IMR-90 (cell line): ENCODE measurements at regions not wholly inside any gene's neighbourhood (a gene's known extent, or its start where the extent isn't known, plus 50 kb on each side); places are given as distances from the start of the nearest gene placed in this dataset.

Experiments used
- BHLHE40 ChIP-seq: fragments of 150-350 bp; IDR thresholded peaks from 2 replicates; pipeline ENCODE4 v1.6.1; 2016; ENCODE audit warnings: mild to moderate bottlenecking, low read depth, low read length
- FOS ChIP-seq: fragments of 150-350 bp; IDR thresholded peaks from 2 replicates; pipeline ENCODE4 v1.6.1; 2016; ENCODE audit warnings: low read depth, low read length
- MAFK ChIP-seq: IDR thresholded peaks from 2 replicates; pipeline ENCODE4 v1.6.1; 2012; ENCODE audit warnings: low read depth, low read length, improper control_type of control experiment
- MAZ ChIP-seq: IDR thresholded peaks from 2 replicates; pipeline ENCODE4 v1.6.1; 2012; ENCODE audit warnings: low read depth, mild to moderate bottlenecking, low read length, improper control_type of control experiment, moderate library complexity, borderline replicate concordance
- MXI1 ChIP-seq: IDR thresholded peaks from 2 replicates; pipeline ENCODE4 v1.6.1; 2012; ENCODE audit warnings: low read depth, mild to moderate bottlenecking, low read length, moderate library complexity, borderline replicate concordance
- NFE2L2 ChIP-seq: fragments of 150-350 bp; IDR thresholded peaks from 2 replicates; pipeline ENCODE4 v1.6.1; 2016; ENCODE audit warnings: low read depth, mild to moderate bottlenecking, low read length
- POLR2A ChIP-seq: IDR thresholded peaks from 2 replicates; pipeline ENCODE4 v1.6.1; 2012; ENCODE audit warnings: mild to moderate bottlenecking, low read depth, low read length
- RAD21 ChIP-seq: IDR thresholded peaks from 2 replicates; pipeline ENCODE4 v1.6.1; 2012; ENCODE audit warnings: low read length, improper control_type of control experiment
- RCOR1 ChIP-seq: IDR thresholded peaks from 2 replicates; pipeline ENCODE4 v1.6.1; 2012; ENCODE audit warnings: mild to moderate bottlenecking, low read length, improper control_type of control experiment; ENCODE audit not compliant: insufficient replicate concordance
- RFX5 ChIP-seq: IDR thresholded peaks from 2 replicates; pipeline ENCODE4 v1.8.0; 2012; ENCODE audit warnings: low read depth, mild to moderate bottlenecking, low read length, moderate library complexity
- SMC3 ChIP-seq: fragments of 150-350 bp; IDR thresholded peaks from 2 replicates; pipeline ENCODE4 v1.6.1; 2016; ENCODE audit warnings: low read depth, mild to moderate bottlenecking, antibody characterized with exemption, low read length, moderate library complexity
- TF ChIP-seq, protein P1 (sequence below): conservative IDR thresholded peaks from 2 replicates; pipeline ENCODE4 v1.5.1; 2012; ENCODE audit warnings: mild to moderate bottlenecking, low read depth, low read length, improper control_type of control experiment
- TF ChIP-seq, protein P2 (sequence below): fragments of 150-350 bp; IDR thresholded peaks from 2 replicates; pipeline ENCODE4 v1.6.1; 2017; ENCODE audit warnings: mild to moderate bottlenecking, antibody characterized with exemption, low read length, low read depth

DNA sequence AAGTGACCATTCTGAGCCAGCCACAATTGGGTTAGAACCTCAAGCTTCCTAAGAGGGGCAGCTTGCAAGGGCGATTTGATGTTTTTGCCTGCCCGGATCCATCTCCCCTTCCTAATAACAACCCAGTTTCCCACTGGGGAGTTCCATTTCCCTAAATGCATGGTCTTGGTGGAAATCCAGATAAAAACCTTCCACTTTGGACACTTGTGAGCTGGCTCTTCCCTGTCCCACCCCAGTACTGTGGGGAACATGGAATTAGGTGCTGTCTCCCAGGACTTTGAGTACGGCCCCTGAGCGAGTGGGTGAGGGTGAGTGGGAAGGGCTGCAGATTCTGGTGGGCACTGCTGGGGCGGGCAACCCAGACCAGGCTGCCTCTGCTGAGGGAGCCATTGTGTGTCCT lies 122.3 kb downstream of the DDX1 start:
- TF ChIP-seq, protein P1, sequence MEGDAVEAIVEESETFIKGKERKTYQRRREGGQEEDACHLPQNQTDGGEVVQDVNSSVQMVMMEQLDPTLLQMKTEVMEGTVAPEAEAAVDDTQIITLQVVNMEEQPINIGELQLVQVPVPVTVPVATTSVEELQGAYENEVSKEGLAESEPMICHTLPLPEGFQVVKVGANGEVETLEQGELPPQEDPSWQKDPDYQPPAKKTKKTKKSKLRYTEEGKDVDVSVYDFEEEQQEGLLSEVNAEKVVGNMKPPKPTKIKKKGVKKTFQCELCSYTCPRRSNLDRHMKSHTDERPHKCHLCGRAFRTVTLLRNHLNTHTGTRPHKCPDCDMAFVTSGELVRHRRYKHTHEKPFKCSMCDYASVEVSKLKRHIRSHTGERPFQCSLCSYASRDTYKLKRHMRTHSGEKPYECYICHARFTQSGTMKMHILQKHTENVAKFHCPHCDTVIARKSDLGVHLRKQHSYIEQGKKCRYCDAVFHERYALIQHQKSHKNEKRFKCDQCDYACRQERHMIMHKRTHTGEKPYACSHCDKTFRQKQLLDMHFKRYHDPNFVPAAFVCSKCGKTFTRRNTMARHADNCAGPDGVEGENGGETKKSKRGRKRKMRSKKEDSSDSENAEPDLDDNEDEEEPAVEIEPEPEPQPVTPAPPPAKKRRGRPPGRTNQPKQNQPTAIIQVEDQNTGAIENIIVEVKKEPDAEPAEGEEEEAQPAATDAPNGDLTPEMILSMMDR: no peak
- no peak for TF ChIP-seq POLR2A
- TF ChIP-seq RAD21: no peak
- no peak for TF ChIP-seq BHLHE40
- TF ChIP-seq, protein P2, sequence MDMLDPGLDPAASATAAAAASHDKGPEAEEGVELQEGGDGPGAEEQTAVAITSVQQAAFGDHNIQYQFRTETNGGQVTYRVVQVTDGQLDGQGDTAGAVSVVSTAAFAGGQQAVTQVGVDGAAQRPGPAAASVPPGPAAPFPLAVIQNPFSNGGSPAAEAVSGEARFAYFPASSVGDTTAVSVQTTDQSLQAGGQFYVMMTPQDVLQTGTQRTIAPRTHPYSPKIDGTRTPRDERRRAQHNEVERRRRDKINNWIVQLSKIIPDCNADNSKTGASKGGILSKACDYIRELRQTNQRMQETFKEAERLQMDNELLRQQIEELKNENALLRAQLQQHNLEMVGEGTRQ: no peak
- no peak for TF ChIP-seq MAFK
- no peak for TF ChIP-seq MXI1
- TF ChIP-seq NFE2L2: no peak
- no peak for TF ChIP-seq SMC3
- no peak for TF ChIP-seq FOS
- no peak for TF ChIP-seq MAZ
- no peak for TF ChIP-seq RCOR1
- no peak for TF ChIP-seq RFX5
